ENCODE measurements at regions not wholly inside any gene's neighbourhood (a gene's known extent, or its start where the extent isn't known, plus 50 kb on each side); places are given as distances from the start of the nearest gene placed in this dataset.
"Not testable (repeated sequence)": the region's sequence is repeated elsewhere in the genome, so short reads cannot be mapped to it uniquely, and the experiment has no call there.

GRCh38 chr6:105675715-105676397 lies 273.0 kb upstream of the PREP start:
- 0 out of 2 replicates have a peak, but pooled peaks cover 3% of the 10 kb centered on the region for H3K9me3 ChIP-seq (ENCODE audit: insufficient read depth, low read depth, low read length)
- H3K27ac ChIP-seq (ENCODE audit: low read length): no peak overlapping the region
- H3K27me3 ChIP-seq (ENCODE audit: insufficient read depth, low read length): no peaks in the 10 kb centered on the region
- no peaks in the 10 kb centered on the region for H3K36me3 ChIP-seq (ENCODE audit: insufficient read depth, low read depth, low read length)
- H3K4me1 ChIP-seq (ENCODE audit: insufficient read depth, low read length): no peaks in the 10 kb centered on the region
- no peak overlapping the region for H3K4me3 ChIP-seq (ENCODE audit: low read length)
- no peak overlapping the region for H3K9ac ChIP-seq (ENCODE audit: low read depth, low read length)

- not testable (repeated sequence) for H3K4me1 ChIP-seq (ENCODE audit: insufficient read depth, low read length); H3K9ac ChIP-seq (ENCODE audit: low read depth, low read length)
Observed at GRCh38 chr6:105672856-105673538, 270.1 kb upstream of the PREP start.

GRCh38 chr6:105669232-105669631 lies 266.4 kb upstream of the PREP start:
- Histone ChIP-seq H3K9me3 (ENCODE audit: insufficient read depth, low read depth, low read length) (peaks cover 6% of the 10 kb centered on the region), H3K4me1 (ENCODE audit: insufficient read depth, low read length) (no peaks in the 10 kb centered on the region), H3K9ac (ENCODE audit: low read depth, low read length) (no peak overlapping the region), H3K27ac (ENCODE audit: low read length) (no peak overlapping the region), H3K4me3 (ENCODE audit: low read length) (no peak overlapping the region), H3K36me3 (ENCODE audit: insufficient read depth, low read depth, low read length) (no peaks in the 10 kb centered on the region), H3K27me3 (ENCODE audit: insufficient read depth, low read length) (no peaks in the 10 kb centered on the region)

More at GRCh38 chr6:105672856-105673538, 270.1 kb upstream of the PREP start:
- H3K4me3 ChIP-seq (ENCODE audit: low read length); H3K9me3 ChIP-seq (ENCODE audit: insufficient read depth, low read depth, low read length); H3K27ac ChIP-seq (ENCODE audit: low read length); H3K27me3 ChIP-seq (ENCODE audit: insufficient read depth, low read length); H3K36me3 ChIP-seq (ENCODE audit: insufficient read depth, low read depth, low read length): not testable (repeated sequence)

- no peaks in the 10 kb centered on the region for H3K4me1 ChIP-seq (ENCODE audit: insufficient read depth, low read length)
- H3K9ac ChIP-seq (ENCODE audit: low read depth, low read length): no peak overlapping the region
- peaks cover 3% of the 10 kb centered on the region for H3K9me3 ChIP-seq (ENCODE audit: insufficient read depth, low read depth, low read length)
- H3K36me3 ChIP-seq (ENCODE audit: insufficient read depth, low read depth, low read length): no peaks in the 10 kb centered on the region
- no peak overlapping the region for H3K4me3 ChIP-seq (ENCODE audit: low read length)
- H3K27me3 ChIP-seq (ENCODE audit: insufficient read depth, low read length): no peaks in the 10 kb centered on the region
- H3K27ac ChIP-seq (ENCODE audit: low read length): no peak overlapping the region
Observed at GRCh38 chr6:105667056-105667455, 264.2 kb upstream of the PREP start.

GRCh38 chr6:105664931-105665330 lies 262.0 kb upstream of the PREP start:
- Histone ChIP-seq H3K27ac (ENCODE audit: low read length) (no peak overlapping the region), H3K27me3 (ENCODE audit: insufficient read depth, low read length) (no peaks in the 10 kb centered on the region), H3K4me1 (ENCODE audit: insufficient read depth, low read length) (no peaks in the 10 kb centered on the region), H3K4me3 (ENCODE audit: low read length) (no peak overlapping the region), H3K9ac (ENCODE audit: low read depth, low read length) (no peak overlapping the region), H3K36me3 (ENCODE audit: insufficient read depth, low read depth, low read length) (no peaks in the 10 kb centered on the region), H3K9me3 (ENCODE audit: insufficient read depth, low read depth, low read length) (peaks cover 3% of the 10 kb centered on the region)

GRCh38 chr6:105651969-105652368 lies 249.1 kb upstream of the PREP start:
- Histone ChIP-seq H3K9ac (ENCODE audit: low read depth, low read length) (no peak overlapping the region), H3K27ac (ENCODE audit: low read length) (no peak overlapping the region), H3K27me3 (ENCODE audit: insufficient read depth, low read length) (no peaks in the 10 kb centered on the region), H3K4me3 (ENCODE audit: low read length) (no peak overlapping the region), H3K9me3 (ENCODE audit: insufficient read depth, low read depth, low read length) (no peaks in the 10 kb centered on the region), H3K4me1 (ENCODE audit: insufficient read depth, low read length) (no peaks in the 10 kb centered on the region), H3K36me3 (ENCODE audit: insufficient read depth, low read depth, low read length) (no peaks in the 10 kb centered on the region)

- H3K27me3 ChIP-seq (ENCODE audit: insufficient read depth, low read length): no peaks in the 10 kb centered on the region
- no peak overlapping the region for H3K9ac ChIP-seq (ENCODE audit: low read depth, low read length)
- no peak overlapping the region for H3K27ac ChIP-seq (ENCODE audit: low read length)
- no peaks in the 10 kb centered on the region for H3K9me3 ChIP-seq (ENCODE audit: insufficient read depth, low read depth, low read length)
- no peaks in the 10 kb centered on the region for H3K4me1 ChIP-seq (ENCODE audit: insufficient read depth, low read length)
- H3K4me3 ChIP-seq (ENCODE audit: low read length): no peak overlapping the region
- no peaks in the 10 kb centered on the region for H3K36me3 ChIP-seq (ENCODE audit: insufficient read depth, low read depth, low read length)
Observed at GRCh38 chr6:105650347-105650746, 247.5 kb upstream of the PREP start.

- H3K4me3 ChIP-seq (ENCODE audit: low read length): no peak overlapping the region
- no peaks in the 10 kb centered on the region for H3K9me3 ChIP-seq (ENCODE audit: insufficient read depth, low read depth, low read length)
- H3K27ac ChIP-seq (ENCODE audit: low read length): no peak overlapping the region
- no peaks in the 10 kb centered on the region for H3K27me3 ChIP-seq (ENCODE audit: insufficient read depth, low read length)
- no peaks in the 10 kb centered on the region for H3K4me1 ChIP-seq (ENCODE audit: insufficient read depth, low read length)
- no peak overlapping the region for H3K9ac ChIP-seq (ENCODE audit: low read depth, low read length)
- no peaks in the 10 kb centered on the region for H3K36me3 ChIP-seq (ENCODE audit: insufficient read depth, low read depth, low read length)
Observed at GRCh38 chr6:105649192-105649591, 246.3 kb upstream of the PREP start.

GRCh38 chr6:105648276-105648675 lies 245.4 kb upstream of the PREP start:
- Histone ChIP-seq H3K36me3 (ENCODE audit: insufficient read depth, low read depth, low read length) (no peaks in the 10 kb centered on the region), H3K4me3 (ENCODE audit: low read length) (no peak overlapping the region), H3K9ac (ENCODE audit: low read depth, low read length) (no peak overlapping the region), H3K27ac (ENCODE audit: low read length) (no peak overlapping the region), H3K9me3 (ENCODE audit: insufficient read depth, low read depth, low read length) (no peaks in the 10 kb centered on the region), H3K27me3 (ENCODE audit: insufficient read depth, low read length) (no peaks in the 10 kb centered on the region), H3K4me1 (ENCODE audit: insufficient read depth, low read length) (no peaks in the 10 kb centered on the region)

GRCh38 chr6:105646391-105646867 lies 243.5 kb upstream of the PREP start:
- no peak overlapping the region for H3K27ac ChIP-seq (ENCODE audit: low read length)
- no peaks in the 10 kb centered on the region for H3K4me1 ChIP-seq (ENCODE audit: insufficient read depth, low read length)
- H3K36me3 ChIP-seq (ENCODE audit: insufficient read depth, low read depth, low read length): no peaks in the 10 kb centered on the region
- H3K4me3 ChIP-seq (ENCODE audit: low read length): no peak overlapping the region
- H3K9ac ChIP-seq (ENCODE audit: low read depth, low read length): no peak overlapping the region
- no peaks in the 10 kb centered on the region for H3K27me3 ChIP-seq (ENCODE audit: insufficient read depth, low read length)
- no peaks in the 10 kb centered on the region for H3K9me3 ChIP-seq (ENCODE audit: insufficient read depth, low read depth, low read length)

GRCh38 chr6:105645958-105646357 lies 243.1 kb upstream of the PREP start:
- Histone ChIP-seq H3K9ac (ENCODE audit: low read depth, low read length) (no peak overlapping the region), H3K36me3 (ENCODE audit: insufficient read depth, low read depth, low read length) (no peaks in the 10 kb centered on the region), H3K27ac (ENCODE audit: low read length) (no peak overlapping the region), H3K9me3 (ENCODE audit: insufficient read depth, low read depth, low read length) (no peaks in the 10 kb centered on the region), H3K4me3 (ENCODE audit: low read length) (no peak overlapping the region), H3K27me3 (ENCODE audit: insufficient read depth, low read length) (no peaks in the 10 kb centered on the region), H3K4me1 (ENCODE audit: insufficient read depth, low read length) (no peaks in the 10 kb centered on the region)

- Histone ChIP-seq H3K4me1 (ENCODE audit: insufficient read depth, low read length) (no peaks in the 10 kb centered on the region), H3K27me3 (ENCODE audit: insufficient read depth, low read length) (no peaks in the 10 kb centered on the region), H3K36me3 (ENCODE audit: insufficient read depth, low read depth, low read length) (no peaks in the 10 kb centered on the region), H3K4me3 (ENCODE audit: low read length) (no peak overlapping the region), H3K9ac (ENCODE audit: low read depth, low read length) (no peak overlapping the region), H3K27ac (ENCODE audit: low read length) (no peak overlapping the region), H3K9me3 (ENCODE audit: insufficient read depth, low read depth, low read length) (no peaks in the 10 kb centered on the region)
Observed at GRCh38 chr6:105645156-105645555, 242.3 kb upstream of the PREP start.
